ENCODE measurements at regions not wholly inside any gene's neighbourhood (a gene's known extent, or its start where the extent isn't known, plus 50 kb on each side); places are given as distances from the start of the nearest gene placed in this dataset.

DNA sequence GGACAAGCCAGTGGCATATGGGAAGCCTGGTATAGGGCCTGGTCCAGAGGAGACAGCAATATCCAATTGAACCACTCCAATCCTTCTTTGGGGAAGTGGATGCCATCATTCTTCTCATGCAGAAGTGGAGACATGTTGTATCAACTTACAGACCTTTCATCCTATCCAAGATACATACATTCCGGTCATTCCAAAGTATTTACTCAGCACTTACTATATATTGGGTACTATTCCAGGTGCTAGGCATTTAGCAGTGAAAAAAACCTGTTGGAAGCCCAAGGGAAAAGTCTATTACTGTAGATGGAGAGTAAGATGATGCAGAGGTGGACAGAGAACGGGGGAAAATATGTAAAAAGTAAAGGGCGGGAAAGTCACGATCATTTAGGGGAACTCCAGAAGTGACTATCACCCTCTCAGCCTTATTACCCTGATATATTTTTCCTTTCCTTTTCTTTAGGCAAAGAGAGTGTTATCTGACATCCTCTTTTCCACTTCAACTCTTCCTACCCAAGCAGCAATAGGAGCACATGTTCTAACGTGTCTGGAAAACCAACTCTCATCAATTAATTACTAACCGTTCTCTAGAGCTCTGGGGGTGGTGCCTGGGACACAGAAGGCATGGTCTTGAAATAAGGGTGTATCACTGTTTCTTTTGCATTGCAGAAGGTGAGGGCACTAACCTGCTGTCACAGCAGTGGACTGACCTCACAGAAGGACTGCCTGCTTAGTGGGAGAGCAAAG lies 210.1 kb upstream of the MAF start:
- Histone ChIP-seq H3K27ac (no peak overlapping the region), H3K36me3 (no peaks in the 10 kb centered on the region)
- WGBS, 5 donors: 69 to 79% (median 74%) methylated on average over 6 of the region's 6 CpGs

DNA sequence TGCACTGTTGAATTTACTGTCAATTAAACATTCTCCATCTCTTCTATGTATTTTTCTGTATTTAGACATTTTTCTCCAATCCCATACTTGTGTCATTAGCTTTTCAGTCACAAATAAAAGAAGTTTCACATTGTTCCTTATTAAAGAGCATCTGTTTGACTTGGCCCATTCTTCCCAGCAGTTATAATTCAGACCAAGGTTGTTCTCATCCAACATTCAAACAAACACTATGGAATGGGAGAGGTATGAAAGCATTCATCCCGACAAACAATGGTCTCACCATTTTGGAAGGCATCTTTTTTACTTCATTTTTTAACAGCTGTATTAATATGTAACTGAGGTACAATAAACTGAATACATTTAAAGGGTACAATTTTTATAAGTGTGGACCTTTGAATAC lies 208.8 kb upstream of the MAF start:
- Histone ChIP-seq H3K4me3 (no peak overlapping the region), H3K27me3 (no peaks in the 10 kb centered on the region), H3K36me3 (no peaks in the 10 kb centered on the region), H3K27ac (no peak overlapping the region), H3K4me1 (no peaks in the 10 kb centered on the region), H3K9me3 (peaks cover 0 to 8% (median 0%) of the 10 kb centered on the region in 4 donors)
- no peak for TF ChIP-seq EP300 (IDR thresholded peaks at IDR 0.05)
- TF ChIP-seq POLR2AphosphoS5 (IDR thresholded peaks at IDR 0.05): no peak
- TF ChIP-seq, protein P1, sequence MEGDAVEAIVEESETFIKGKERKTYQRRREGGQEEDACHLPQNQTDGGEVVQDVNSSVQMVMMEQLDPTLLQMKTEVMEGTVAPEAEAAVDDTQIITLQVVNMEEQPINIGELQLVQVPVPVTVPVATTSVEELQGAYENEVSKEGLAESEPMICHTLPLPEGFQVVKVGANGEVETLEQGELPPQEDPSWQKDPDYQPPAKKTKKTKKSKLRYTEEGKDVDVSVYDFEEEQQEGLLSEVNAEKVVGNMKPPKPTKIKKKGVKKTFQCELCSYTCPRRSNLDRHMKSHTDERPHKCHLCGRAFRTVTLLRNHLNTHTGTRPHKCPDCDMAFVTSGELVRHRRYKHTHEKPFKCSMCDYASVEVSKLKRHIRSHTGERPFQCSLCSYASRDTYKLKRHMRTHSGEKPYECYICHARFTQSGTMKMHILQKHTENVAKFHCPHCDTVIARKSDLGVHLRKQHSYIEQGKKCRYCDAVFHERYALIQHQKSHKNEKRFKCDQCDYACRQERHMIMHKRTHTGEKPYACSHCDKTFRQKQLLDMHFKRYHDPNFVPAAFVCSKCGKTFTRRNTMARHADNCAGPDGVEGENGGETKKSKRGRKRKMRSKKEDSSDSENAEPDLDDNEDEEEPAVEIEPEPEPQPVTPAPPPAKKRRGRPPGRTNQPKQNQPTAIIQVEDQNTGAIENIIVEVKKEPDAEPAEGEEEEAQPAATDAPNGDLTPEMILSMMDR (IDR thresholded peaks at IDR 0.05): no peak
- no peak for TF ChIP-seq POLR2A (IDR thresholded peaks at IDR 0.05)
- intact Hi-C loops (cut with DNase I; ENCODE audit: low total_unique reads): no loop called here
- DNase-seq: no peak
- WGBS, 5 donors: 83 to 91% (median 86%) methylated on average over 1 of the region's 1 CpG

More for the DNA sequence above, 210.1 kb upstream of the MAF start:
- Histone ChIP-seq H3K4me3 (no peak overlapping the region), H3K9me3 (peaks cover 0 to 8% (median 0%) of the 10 kb centered on the region in 4 donors), H3K27me3 (no peaks in the 10 kb centered on the region), H3K4me1 (no peaks in the 10 kb centered on the region)
- TF ChIP-seq POLR2A (IDR thresholded peaks at IDR 0.05): no peak
- TF ChIP-seq, protein P1 (IDR thresholded peaks at IDR 0.05): no peak
- TF ChIP-seq POLR2AphosphoS5 (IDR thresholded peaks at IDR 0.05): no peak
- TF ChIP-seq EP300 (IDR thresholded peaks at IDR 0.05): no peak
- intact Hi-C loops (cut with DNase I; ENCODE audit: low total_unique reads): no loop called here
- DNase-seq: no peak

DNA sequence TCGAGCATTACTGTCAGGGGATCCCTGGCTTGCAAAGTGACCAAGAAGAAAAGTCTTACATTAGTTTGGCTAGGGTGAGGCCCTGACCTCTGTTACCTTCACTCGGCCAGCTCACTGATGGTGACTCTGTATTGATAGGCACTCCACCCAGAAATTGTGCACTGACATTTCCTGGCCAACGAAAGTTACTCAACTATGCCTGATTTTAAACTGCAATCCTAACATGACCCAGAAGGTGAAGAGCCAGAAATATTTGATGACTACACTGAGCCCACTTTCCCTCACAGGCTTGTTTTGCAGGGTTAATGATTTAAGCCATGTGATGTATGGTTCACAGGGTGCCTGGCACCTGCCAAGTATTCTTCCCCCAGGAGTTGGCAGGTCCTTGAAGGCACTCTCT lies 208.2 kb upstream of the MAF start:
- no peak for TF ChIP-seq POLR2AphosphoS5 (IDR thresholded peaks at IDR 0.05)
- TF ChIP-seq, protein P1 (IDR thresholded peaks at IDR 0.05): no peak
- no peak for TF ChIP-seq EP300 (IDR thresholded peaks at IDR 0.05)
- no peak for TF ChIP-seq POLR2A (IDR thresholded peaks at IDR 0.05)
- H3K27ac ChIP-seq: no peak overlapping the region
- no peaks in the 10 kb centered on the region for H3K27me3 ChIP-seq
- no peaks in the 10 kb centered on the region for H3K36me3 ChIP-seq
- intact Hi-C loops (cut with DNase I; ENCODE audit: low total_unique reads): no loop called here
- no peaks in the 10 kb centered on the region for H3K4me1 ChIP-seq
- H3K4me3 ChIP-seq: no peak overlapping the region
- peaks cover 0 to 8% (median 0%) of the 10 kb centered on the region in 4 donors for H3K9me3 ChIP-seq
- no peak for DNase-seq
- WGBS, 5 donors: 56 to 72% (median 60%) methylated on average over 3 of the region's 3 CpGs

- no peak for DNase-seq
- Histone ChIP-seq H3K36me3 (no peaks in the 10 kb centered on the region), H3K27me3 (no peaks in the 10 kb centered on the region), H3K4me1 (no peaks in the 10 kb centered on the region), H3K4me3 (no peak overlapping the region), H3K9me3 (peaks cover 0 to 8% (median 0%) of the 10 kb centered on the region in 4 donors), H3K27ac (no peak overlapping the region)
- intact Hi-C loops (cut with DNase I; ENCODE audit: low total_unique reads): no loop called here
- WGBS, 5 donors: 76 to 88% (median 79%) methylated on average over 4 of the region's 4 CpGs
- TF ChIP-seq POLR2AphosphoS5 (IDR thresholded peaks at IDR 0.05) (no peak), EP300 (IDR thresholded peaks at IDR 0.05) (no peak), POLR2A (IDR thresholded peaks at IDR 0.05) (no peak)
- TF ChIP-seq, protein P1 (IDR thresholded peaks at IDR 0.05): no peak
These were observed 206.2 kb upstream of the MAF start for GRCh38 chr16:79806757-79807156.
